GM19467 (cell line): ENCODE measurements at regions not wholly inside any gene's neighbourhood (a gene's known extent, or its start where the extent isn't known, plus 50 kb on each side); places are given as distances from the start of the nearest gene placed in this dataset.

ENCODE experiments used
- ATAC-seq: cut with Tn5 transposase; IDR thresholded peaks from one replicate; pipeline ENCODE4 v1.9.1; 2021; ENCODE audit warnings: mild to moderate bottlenecking, moderate library complexity; ENCODE audit not compliant: unreplicated experiment

GRCh38 chr5:164636456-164636855, 1131.0 kb downstream of the MAT2B start:
- ATAC-seq = no peak

- ATAC-seq = no peak
These were observed 1132.6 kb downstream of the MAT2B start for GRCh38 chr5:164637931-164638521.

- ATAC-seq = no peak
These were observed 1143.8 kb downstream of the MAT2B start for GRCh38 chr5:164649266-164649665.

- no peak for ATAC-seq
These were observed 1145.0 kb downstream of the MAT2B start for GRCh38 chr5:164650427-164650826.

GRCh38 chr5:164651546-164652275, 1146.3 kb downstream of the MAT2B start:
- no peak for ATAC-seq

- ATAC-seq = no peak
These were observed 1146.8 kb downstream of the MAT2B start for GRCh38 chr5:164652276-164652660.

GRCh38 chr5:164663198-164663989, 1158.0 kb downstream of the MAT2B start:
- ATAC-seq = no peak

- no peak for ATAC-seq
These were observed 1166.2 kb downstream of the MAT2B start for GRCh38 chr5:164671640-164672039.

- no peak for ATAC-seq
These were observed 1166.8 kb downstream of the MAT2B start for GRCh38 chr5:164672205-164672604.

- no peak for ATAC-seq
These were observed 1167.7 kb downstream of the MAT2B start for GRCh38 chr5:164672931-164673694.

GRCh38 chr5:164679461-164679860, 1174.0 kb downstream of the MAT2B start:
- ATAC-seq = no peak

GRCh38 chr5:164680216-164680615, 1174.8 kb downstream of the MAT2B start:
- no peak for ATAC-seq

GRCh38 chr5:164680812-164681520, 1175.5 kb downstream of the MAT2B start:
- ATAC-seq = no peak

- no peak for ATAC-seq
These were observed 1182.0 kb downstream of the MAT2B start for GRCh38 chr5:164687391-164687790.

- ATAC-seq = no peak
These were observed 1183.0 kb downstream of the MAT2B start for GRCh38 chr5:164688437-164688836.

GRCh38 chr5:164708831-164709230, 1203.4 kb downstream of the MAT2B start:
- ATAC-seq = no peak

GRCh38 chr5:164713682-164714081, 1208.3 kb downstream of the MAT2B start:
- no peak for ATAC-seq

- no peak for ATAC-seq
These were observed 1215.7 kb downstream of the MAT2B start for GRCh38 chr5:164721116-164721515.

GRCh38 chr5:164721656-164722055, 1216.2 kb downstream of the MAT2B start:
- ATAC-seq = no peak

- no peak for ATAC-seq
These were observed 1217.3 kb downstream of the MAT2B start for GRCh38 chr5:164722702-164723101.

- no peak for ATAC-seq
These were observed 1221.6 kb downstream of the MAT2B start for GRCh38 chr5:164727012-164727411.
